Gastrocnemius medialis (tissue), 4 donors: ENCODE measurements at regions not wholly inside any gene's neighbourhood (a gene's known extent, or its start where the extent isn't known, plus 50 kb on each side); places are given as distances from the start of the nearest gene placed in this dataset.

ENCODE experiments used
- ATAC-seq, 2 donors: fragments of 150-250 bp; one replicate each; pipeline ENCODE4 v1.9.1; 2016
- DNase-seq, 2 donors: peaks; one replicate each; pipeline ENCODE4 v3.0.0-alpha.2; 2019
- H3K27ac ChIP-seq, 4 donors: fragments of 200-600 bp; sonication (generic); 1 replicate in 1 of 4; 2 replicates in 3 of 4; pipeline ENCODE4 v1.5.1; 2016 to 2018; ENCODE audit warnings: mild to moderate bottlenecking in 2 of 4, moderate library complexity in 1 of 4
- H3K27me3 ChIP-seq, 3 donors: fragments of 200-600 bp; sonication (generic) in 2 of 3; 1 replicate in 1 of 3; 2 replicates in 2 of 3; pipeline versions ENCODE4 v1.5.1 to v1.6.0; 2016 to 2019; ENCODE audit warnings: mild to moderate bottlenecking in 1 of 3, moderate library complexity in 1 of 3
- H3K36me3 ChIP-seq, 2 donors: fragments of 200-600 bp; sonication (generic) in 1 of 2; one replicate each; pipeline ENCODE4 v1.5.1; 2017 to 2018
- H3K4me1 ChIP-seq, 2 donors: fragments of 200-600 bp; sonication (generic) in 1 of 2; one replicate each; pipeline ENCODE4 v1.5.1; 2016 to 2017; ENCODE audit warnings: mild to moderate bottlenecking in 2 of 2
- H3K4me3 ChIP-seq, 4 donors: fragments of 200-600 bp; sonication (generic) in 3 of 4; 1 replicate in 1 of 4; 2 replicates in 3 of 4; pipeline ENCODE4 v1.5.1; 2016 to 2019; ENCODE audit warnings: mild to moderate bottlenecking in 2 of 4
- H3K9me3 ChIP-seq, 3 donors: fragments of 200-600 bp; sonication (generic) in 2 of 3; 1 replicate in 1 of 3; 2 replicates in 2 of 3; pipeline ENCODE4 v1.5.1; 2016 to 2019
- CTCF ChIP-seq, 5 experiments: fragments of 450-650 bp in 3 of 5; fragments of 200-600 bp in 2 of 5; sonication (generic) in 2 of 5; IDR thresholded peaks in 4 of 5; conservative IDR thresholded peaks in 1 of 5; 1 replicate in 4 of 5; 2 replicates in 1 of 5; pipeline ENCODE4 v1.5.1; 2016 to 2019; ENCODE audit warnings: antibody characterized with exemption in 5 of 5, mild to moderate bottlenecking in 3 of 5, moderate library complexity in 3 of 5
- POLR2A ChIP-seq, 2 donors: fragments of 450-650 bp; IDR thresholded peaks; one replicate each; pipeline ENCODE4 v1.6.1; 2017; ENCODE audit warnings: antibody characterized with exemption in 2 of 2, mild to moderate bottlenecking in 2 of 2, moderate library complexity in 2 of 2
- in situ Hi-C, 4 donors: fragments of 200-750 bp; cut with MboI; loops; one replicate each; pipeline versions ENCODE4 v1.15.0 to v1.8.0; 2017; ENCODE audit warnings: low sequenced_read_pairs in 4 of 4
- intact Hi-C: fragments of 100-400 bp; cut with DNase I; formaldehyde crosslinking; loops from one replicate; pipeline ENCODE4 v1.15.1; 2023; ENCODE audit warnings: low total_unique reads

- no peaks in the 10 kb centered on the region for H3K27me3 ChIP-seq
- no peak overlapping the region for H3K27ac ChIP-seq
- in situ Hi-C loops (no loop called here), intact Hi-C loops (no loop called here)
- H3K4me1 ChIP-seq, result no peaks in the 10 kb centered on the region
- TF ChIP-seq CTCF (IDR thresholded peaks at IDR 0.05 in 4 of 5, conservative IDR thresholded peaks at IDR 0.05 in 1 of 5) (no peak), POLR2A (IDR thresholded peaks at IDR 0.05) (no peak)
- H3K4me3 ChIP-seq, result no peak overlapping the region
- DNase-seq, result no peak
- H3K36me3 ChIP-seq, result no peaks in the 10 kb centered on the region
- no peaks in the 10 kb centered on the region for H3K9me3 ChIP-seq
- ATAC-seq, result no peak
Observed at GRCh38 chr17:62906881-62907280, 59.2 kb upstream of the TANC2 start.

GRCh38 chr17:62905233-62905632, 60.8 kb upstream of the TANC2 start:
- DNase-seq (no peak), ATAC-seq (no peak)
- Histone ChIP-seq H3K36me3 (no peaks in the 10 kb centered on the region), H3K9me3 (no peaks in the 10 kb centered on the region), H3K27ac (no peak overlapping the region), H3K27me3 (no peaks in the 10 kb centered on the region), H3K4me3 (no peak overlapping the region), H3K4me1 (no peaks in the 10 kb centered on the region)
- in situ Hi-C loops, result no loop called here
- TF ChIP-seq CTCF (IDR thresholded peaks at IDR 0.05 in 4 of 5, conservative IDR thresholded peaks at IDR 0.05 in 1 of 5), result no peak
- TF ChIP-seq POLR2A (IDR thresholded peaks at IDR 0.05), result no peak
- intact Hi-C loops, result no loop called here

- no peaks in the 10 kb centered on the region for H3K4me1 ChIP-seq
- no peaks in the 10 kb centered on the region for H3K27me3 ChIP-seq
- no peaks in the 10 kb centered on the region for H3K9me3 ChIP-seq
- ATAC-seq, result no peak
- in situ Hi-C loops, result no loop called here
- no peak for DNase-seq
- H3K4me3 ChIP-seq, result no peak overlapping the region
- no peak for TF ChIP-seq POLR2A (IDR thresholded peaks at IDR 0.05)
- no peak for TF ChIP-seq CTCF (IDR thresholded peaks at IDR 0.05 in 4 of 5, conservative IDR thresholded peaks at IDR 0.05 in 1 of 5)
- intact Hi-C loops, result no loop called here
- no peaks in the 10 kb centered on the region for H3K36me3 ChIP-seq
- no peak overlapping the region for H3K27ac ChIP-seq
Observed at GRCh38 chr17:62902531-62903220, 63.4 kb upstream of the TANC2 start.

GRCh38 chr17:62901544-62901943, 64.5 kb upstream of the TANC2 start:
- Histone ChIP-seq H3K9me3 (no peaks in the 10 kb centered on the region), H3K27me3 (no peaks in the 10 kb centered on the region), H3K4me3 (no peak overlapping the region), H3K36me3 (no peaks in the 10 kb centered on the region), H3K4me1 (no peaks in the 10 kb centered on the region), H3K27ac (no peak overlapping the region)
- DNase-seq (no peak), ATAC-seq (no peak)
- TF ChIP-seq POLR2A (IDR thresholded peaks at IDR 0.05), result no peak
- TF ChIP-seq CTCF (IDR thresholded peaks at IDR 0.05 in 4 of 5, conservative IDR thresholded peaks at IDR 0.05 in 1 of 5), result no peak
- intact Hi-C loops (no loop called here), in situ Hi-C loops (no loop called here)

- H3K36me3 ChIP-seq, result no peaks in the 10 kb centered on the region
- TF ChIP-seq POLR2A (IDR thresholded peaks at IDR 0.05), result no peak
- no peak for TF ChIP-seq CTCF (IDR thresholded peaks at IDR 0.05 in 4 of 5, conservative IDR thresholded peaks at IDR 0.05 in 1 of 5)
- no peak overlapping the region for H3K27ac ChIP-seq
- H3K27me3 ChIP-seq, result no peaks in the 10 kb centered on the region
- no peaks in the 10 kb centered on the region for H3K9me3 ChIP-seq
- intact Hi-C loops, result no loop called here
- DNase-seq, result no peak
- no peak overlapping the region for H3K4me3 ChIP-seq
- ATAC-seq, result no peak
- H3K4me1 ChIP-seq, result no peaks in the 10 kb centered on the region
- in situ Hi-C loops, result no loop called here
Observed at GRCh38 chr17:62900096-62900495, 65.9 kb upstream of the TANC2 start.
